HEK293 (cell line): ENCODE measurements at regions not wholly inside any gene's neighbourhood (a gene's known extent, or its start where the extent isn't known, plus 50 kb on each side); places are given as distances from the start of the nearest gene placed in this dataset.

ENCODE experiments used
- CTCF ChIA-PET: fragments of 350-600 bp; formaldehyde crosslinking; extraction: SDS; loops from one replicate; lab custom pipeline; 2021; ENCODE audit warnings: antibody characterized with exemption; lab: Yijun Ruan, JAX
- POLR2A ChIA-PET: fragments of 300-600 bp; formaldehyde crosslinking; extraction: SDS; loops from one replicate; lab custom pipeline; 2020; ENCODE audit warnings: antibody characterized with exemption, inconsistent platforms; lab: Yijun Ruan, JAX
- H3K27ac ChIP-seq: fragments of 200-500 bp; sonication (Bioruptor generic); 2 replicates; pipeline ENCODE4 v1.5.1; 2014; ENCODE audit warnings: low read depth, low read length, control low read depth, inconsistent platforms; ENCODE audit errors: extremely low read depth
- H3K36me3 ChIP-seq, 2 experiments: fragments of 200-500 bp in 1 of 2; sonication (Bioruptor generic) in 1 of 2; 1 replicate in 1 of 2; 2 replicates in 1 of 2; pipeline ENCODE4 v1.5.1; 2014 to 2017; ENCODE audit warnings: inconsistent platforms in 2 of 2, low read length in 2 of 2; ENCODE audit not compliant: control insufficient read depth in 2 of 2, insufficient read depth in 1 of 2
- H3K4me1 ChIP-seq: fragments of 200-500 bp; sonication (Bioruptor generic); 2 replicates; pipeline ENCODE4 v1.5.1; 2014; ENCODE audit warnings: mild to moderate bottlenecking, low read length, inconsistent platforms; ENCODE audit not compliant: control insufficient read depth, insufficient read depth
- H3K4me3 ChIP-seq: 2 replicates; pipeline ENCODE4 v1.5.1; 2011; ENCODE audit warnings: low read depth, mild to moderate bottlenecking, control low read depth, low read length, moderate library complexity
- H3K9me3 ChIP-seq: fragments of 200-500 bp; sonication (Bioruptor generic); 2 replicates; pipeline ENCODE4 v1.5.1; 2014; ENCODE audit warnings: low read depth, low read length, inconsistent platforms; ENCODE audit not compliant: control insufficient read depth, insufficient read depth
- FEZF1 ChIP-seq: fragments of 450-650 bp; formaldehyde crosslinking; IDR thresholded peaks from 2 replicates; pipeline ENCODE4 v1.5.1; 2016; ENCODE audit warnings: missing biosample characterization, missing genetic modification characterization
- GLI4 ChIP-seq: fragments of 450-650 bp; formaldehyde crosslinking; IDR thresholded peaks from 2 replicates; pipeline ENCODE4 v1.5.1; 2016; ENCODE audit warnings: missing biosample characterization, missing genetic modification characterization
- PRDM6 ChIP-seq: fragments of 450-650 bp; formaldehyde crosslinking; IDR thresholded peaks from 2 replicates; pipeline ENCODE4 v1.5.1; 2017; ENCODE audit warnings: missing biosample characterization, missing genetic modification characterization
- SETDB1 ChIP-seq: IDR thresholded peaks from one replicate; pipeline ENCODE4 v1.6.1; 2017; ENCODE audit warnings: mild to moderate bottlenecking, low read length, moderate library complexity, mixed read lengths; ENCODE audit not compliant: insufficient read length
- TCF7L2 ChIP-seq: IDR thresholded peaks from 2 replicates; pipeline ENCODE4 v1.6.1; 2011; ENCODE audit warnings: low read depth, mild to moderate bottlenecking, inconsistent platforms, low read length, moderate library complexity, borderline replicate concordance
- YY2 ChIP-seq: fragments of 450-650 bp; formaldehyde crosslinking; IDR thresholded peaks from 2 replicates; pipeline ENCODE4 v1.5.1; 2016; ENCODE audit warnings: missing biosample characterization, missing genetic modification characterization
- ZNF146 ChIP-seq: fragments of 450-650 bp; formaldehyde crosslinking; IDR thresholded peaks from 2 replicates; pipeline ENCODE4 v1.5.1; 2016; ENCODE audit warnings: missing biosample characterization, missing genetic modification characterization
- ZNF174 ChIP-seq: fragments of 450-650 bp; formaldehyde crosslinking; IDR thresholded peaks from 2 replicates; pipeline ENCODE4 v1.5.0; 2017; ENCODE audit warnings: missing biosample characterization, mild to moderate bottlenecking, missing genetic modification characterization
- ZNF221 ChIP-seq: fragments of 450-650 bp; formaldehyde crosslinking; IDR thresholded peaks from 2 replicates; pipeline ENCODE4 v1.5.1; 2017; ENCODE audit warnings: missing biosample characterization, missing genetic modification characterization, borderline replicate concordance
- ZNF239 ChIP-seq: fragments of 450-650 bp; formaldehyde crosslinking; IDR thresholded peaks from 2 replicates; pipeline ENCODE4 v1.5.1; 2016; ENCODE audit warnings: missing biosample characterization, missing genetic modification characterization
- ZNF280C ChIP-seq: fragments of 450-650 bp; formaldehyde crosslinking; IDR thresholded peaks from 2 replicates; pipeline ENCODE4 v1.5.1; 2016; ENCODE audit warnings: missing biosample characterization, missing genetic modification characterization
- ZNF37A ChIP-seq: fragments of 450-650 bp; IDR thresholded peaks from 2 replicates; pipeline ENCODE4 v1.5.1; 2018; ENCODE audit warnings: missing biosample characterization, missing genetic modification characterization
- ZNF426 ChIP-seq: fragments of 450-650 bp; formaldehyde crosslinking; IDR thresholded peaks from 2 replicates; pipeline ENCODE4 v1.5.1; 2017; ENCODE audit warnings: missing biosample characterization, missing genetic modification characterization, mild to moderate bottlenecking, inconsistent platforms, moderate library complexity
- ZNF558 ChIP-seq: fragments of 450-650 bp; formaldehyde crosslinking; IDR thresholded peaks from 2 replicates; pipeline ENCODE4 v1.5.1; 2016; ENCODE audit warnings: missing biosample characterization, missing genetic modification characterization
- ZNF629 ChIP-seq: fragments of 450-650 bp; formaldehyde crosslinking; IDR thresholded peaks from 2 replicates; pipeline ENCODE4 v1.5.1; 2017; ENCODE audit warnings: missing biosample characterization, missing genetic modification characterization
- ZNF660 ChIP-seq: fragments of 450-650 bp; IDR thresholded peaks from 2 replicates; pipeline ENCODE4 v1.5.1; 2018; ENCODE audit warnings: missing biosample characterization, mild to moderate bottlenecking, missing genetic modification characterization
- ZNF664 ChIP-seq: fragments of 450-650 bp; formaldehyde crosslinking; IDR thresholded peaks from 2 replicates; pipeline ENCODE4 v1.5.1; 2016; ENCODE audit warnings: missing biosample characterization, missing genetic modification characterization
- ZNF843 ChIP-seq: fragments of 450-650 bp; formaldehyde crosslinking; IDR thresholded peaks from 2 replicates; pipeline ENCODE4 v1.5.1; 2016; ENCODE audit warnings: missing biosample characterization, missing genetic modification characterization
- ZSCAN30 ChIP-seq: fragments of 450-650 bp; IDR thresholded peaks from 2 replicates; pipeline ENCODE4 v1.5.1; 2018; ENCODE audit warnings: missing biosample characterization, mild to moderate bottlenecking, missing genetic modification characterization, moderate library complexity
- ZSCAN5A ChIP-seq: fragments of 450-650 bp; formaldehyde crosslinking; IDR thresholded peaks from 2 replicates; pipeline ENCODE4 v1.5.1; 2016; ENCODE audit warnings: missing biosample characterization, missing genetic modification characterization
- TF ChIP-seq, protein P1 (sequence below): fragments of 450-650 bp; IDR thresholded peaks from 2 replicates; pipeline ENCODE4 v1.5.1; 2018; ENCODE audit warnings: missing biosample characterization, mild to moderate bottlenecking, missing genetic modification characterization
- TF ChIP-seq, protein P2 (sequence below): fragments of 450-650 bp; formaldehyde crosslinking; conservative IDR thresholded peaks from 2 replicates; pipeline ENCODE4 v1.5.1; 2016; ENCODE audit warnings: low read depth, missing biosample characterization, missing genetic modification characterization

- H3K4me3 ChIP-seq: no peak overlapping the region
- no peaks in the 10 kb centered on the region for H3K36me3 ChIP-seq
- peaks cover 13% of the 10 kb centered on the region for H3K4me1 ChIP-seq
- no peaks in the 10 kb centered on the region for H3K9me3 ChIP-seq
- CTCF ChIA-PET: no interaction called here
- no peak overlapping the region for H3K27ac ChIP-seq
- TF ChIP-seq ZNF280C (tag by site-specific recombination) (no peak), ZNF239 (tag by site-specific recombination) (0 out of 2 replicates have a peak, but pooled peaks have one; percentile 23), ZSCAN5A (no peak), ZNF146 (tag by site-specific recombination) (peak; percentile 78), ZNF629 (tag by site-specific recombination) (no peak)
- TF ChIP-seq, all 188 proteins: peak for 2
- POLR2A ChIA-PET: no interaction called here
Observed at GRCh38 chr7:26522633-26523032, 231.0 kb downstream of the SNX10 start.

GRCh38 chr7:26525398-26526264 is 234.0 kb downstream of the SNX10 start:
- Histone ChIP-seq H3K4me3 (no peak overlapping the region), H3K27ac (peak overlapping the region; percentile 3; the same call in 1 of the 2 replicates)
- CTCF ChIA-PET: interaction anchor here (0.6 kb wide), 1 partner anchor 104 kb away, joined by 3 read pairs; no protein-coding TSS in a partner anchor
- TF ChIP-seq SETDB1 (no peak), ZNF174 (tag by site-specific recombination) (no peak), GLI4 (no peak), TCF7L2 (no peak), ZNF221 (tag by site-specific recombination) (no peak), ZNF660 (tag by site-specific recombination) (no peak), ZSCAN30 (peak; percentile 71; the same call in 1 of the 2 replicates), ZNF843 (tag by site-specific recombination) (peak; percentile 57; the same call in 1 of the 2 replicates), ZNF558 (tag by site-specific recombination) (no peak), PRDM6 (tag by site-specific recombination) (peak; percentile 35; the same call in 1 of the 2 replicates), FEZF1 (peak; percentile 88), ZNF426 (tag by site-specific recombination) (no peak), YY2 (no peak), ZNF664 (tag by site-specific recombination) (peak; percentile 91), ZNF37A (tag by site-specific recombination) (no peak)
- TF ChIP-seq, protein P1, sequence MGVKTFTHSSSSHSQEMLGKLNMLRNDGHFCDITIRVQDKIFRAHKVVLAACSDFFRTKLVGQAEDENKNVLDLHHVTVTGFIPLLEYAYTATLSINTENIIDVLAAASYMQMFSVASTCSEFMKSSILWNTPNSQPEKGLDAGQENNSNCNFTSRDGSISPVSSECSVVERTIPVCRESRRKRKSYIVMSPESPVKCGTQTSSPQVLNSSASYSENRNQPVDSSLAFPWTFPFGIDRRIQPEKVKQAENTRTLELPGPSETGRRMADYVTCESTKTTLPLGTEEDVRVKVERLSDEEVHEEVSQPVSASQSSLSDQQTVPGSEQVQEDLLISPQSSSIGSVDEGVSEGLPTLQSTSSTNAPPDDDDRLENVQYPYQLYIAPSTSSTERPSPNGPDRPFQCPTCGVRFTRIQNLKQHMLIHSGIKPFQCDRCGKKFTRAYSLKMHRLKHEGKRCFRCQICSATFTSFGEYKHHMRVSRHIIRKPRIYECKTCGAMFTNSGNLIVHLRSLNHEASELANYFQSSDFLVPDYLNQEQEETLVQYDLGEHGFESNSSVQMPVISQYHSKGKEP: no peak
- TF ChIP-seq, protein P2, sequence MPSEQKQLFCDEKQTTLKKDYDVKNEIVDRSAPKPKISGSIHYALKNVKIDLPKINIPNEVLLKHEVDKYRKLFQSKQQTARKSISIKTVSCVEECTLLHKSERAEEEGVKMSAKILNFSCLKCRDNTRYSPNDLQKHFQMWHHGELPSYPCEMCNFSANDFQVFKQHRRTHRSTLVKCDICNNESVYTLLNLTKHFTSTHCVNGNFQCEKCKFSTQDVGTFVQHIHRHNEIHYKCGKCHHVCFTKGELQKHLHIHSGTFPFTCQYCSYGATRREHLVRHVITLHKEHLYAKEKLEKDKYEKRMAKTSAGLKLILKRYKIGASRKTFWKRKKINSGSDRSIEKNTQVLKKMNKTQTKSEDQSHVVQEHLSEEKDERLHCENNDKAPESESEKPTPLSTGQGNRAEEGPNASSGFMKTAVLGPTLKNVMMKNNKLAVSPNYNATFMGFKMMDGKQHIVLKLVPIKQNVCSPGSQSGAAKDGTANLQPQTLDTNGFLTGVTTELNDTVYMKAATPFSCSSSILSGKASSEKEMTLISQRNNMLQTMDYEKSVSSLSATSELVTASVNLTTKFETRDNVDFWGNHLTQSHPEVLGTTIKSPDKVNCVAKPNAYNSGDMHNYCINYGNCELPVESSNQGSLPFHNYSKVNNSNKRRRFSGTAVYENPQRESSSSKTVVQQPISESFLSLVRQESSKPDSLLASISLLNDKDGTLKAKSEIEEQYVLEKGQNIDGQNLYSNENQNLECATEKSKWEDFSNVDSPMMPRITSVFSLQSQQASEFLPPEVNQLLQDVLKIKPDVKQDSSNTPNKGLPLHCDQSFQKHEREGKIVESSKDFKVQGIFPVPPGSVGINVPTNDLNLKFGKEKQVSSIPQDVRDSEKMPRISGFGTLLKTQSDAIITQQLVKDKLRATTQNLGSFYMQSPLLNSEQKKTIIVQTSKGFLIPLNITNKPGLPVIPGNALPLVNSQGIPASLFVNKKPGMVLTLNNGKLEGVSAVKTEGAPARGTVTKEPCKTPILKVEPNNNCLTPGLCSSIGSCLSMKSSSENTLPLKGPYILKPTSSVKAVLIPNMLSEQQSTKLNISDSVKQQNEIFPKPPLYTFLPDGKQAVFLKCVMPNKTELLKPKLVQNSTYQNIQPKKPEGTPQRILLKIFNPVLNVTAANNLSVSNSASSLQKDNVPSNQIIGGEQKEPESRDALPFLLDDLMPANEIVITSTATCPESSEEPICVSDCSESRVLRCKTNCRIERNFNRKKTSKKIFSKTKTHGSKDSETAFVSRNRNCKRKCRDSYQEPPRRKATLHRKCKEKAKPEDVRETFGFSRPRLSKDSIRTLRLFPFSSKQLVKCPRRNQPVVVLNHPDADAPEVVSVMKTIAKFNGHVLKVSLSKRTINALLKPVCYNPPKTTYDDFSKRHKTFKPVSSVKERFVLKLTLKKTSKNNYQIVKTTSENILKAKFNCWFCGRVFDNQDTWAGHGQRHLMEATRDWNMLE: peak; percentile 64; the same call in 1 of the 2 replicates

More at GRCh38 chr7:26525398-26526264, 234.0 kb downstream of the SNX10 start:
- POLR2A ChIA-PET: no interaction called here
- Histone ChIP-seq H3K4me1 (peaks cover 8% of the 10 kb centered on the region), H3K9me3 (no peaks in the 10 kb centered on the region), H3K36me3 (no peaks in the 10 kb centered on the region)
